Fibroblast of skin of abdomen (primary cell): ENCODE measurements at regions not wholly inside any gene's neighbourhood (a gene's known extent, or its start where the extent isn't known, plus 50 kb on each side); places are given as distances from the start of the nearest gene placed in this dataset.
"Not testable (repeated sequence)": the region's sequence is repeated elsewhere in the genome, so short reads cannot be mapped to it uniquely, and the experiment has no call there.

Experiments used
- DNase-seq: peaks from one replicate; pipeline ENCODE4 v3.0.0-alpha.2; 2013

DNA sequence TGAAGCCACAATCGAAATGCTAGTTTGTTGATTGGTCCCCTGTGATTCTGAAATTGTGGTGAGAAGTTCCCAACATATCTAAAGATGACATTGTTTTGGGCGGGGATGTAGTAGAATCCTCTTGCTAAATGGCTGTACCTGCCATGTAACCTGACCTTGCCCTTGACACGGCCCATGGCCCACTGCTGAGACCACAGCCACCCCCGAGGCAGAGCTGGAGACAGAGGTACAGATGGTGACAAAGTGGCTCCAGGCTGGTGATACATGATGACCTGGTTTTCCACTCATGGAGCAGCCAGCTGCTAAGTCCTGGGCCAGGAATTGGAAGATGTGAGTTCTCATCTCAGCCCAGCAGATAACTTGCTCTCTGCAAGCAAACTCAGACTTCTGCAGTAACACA lies 226.5 kb downstream of the FOXD2 start:
- DNase-seq = no peak

DNA sequence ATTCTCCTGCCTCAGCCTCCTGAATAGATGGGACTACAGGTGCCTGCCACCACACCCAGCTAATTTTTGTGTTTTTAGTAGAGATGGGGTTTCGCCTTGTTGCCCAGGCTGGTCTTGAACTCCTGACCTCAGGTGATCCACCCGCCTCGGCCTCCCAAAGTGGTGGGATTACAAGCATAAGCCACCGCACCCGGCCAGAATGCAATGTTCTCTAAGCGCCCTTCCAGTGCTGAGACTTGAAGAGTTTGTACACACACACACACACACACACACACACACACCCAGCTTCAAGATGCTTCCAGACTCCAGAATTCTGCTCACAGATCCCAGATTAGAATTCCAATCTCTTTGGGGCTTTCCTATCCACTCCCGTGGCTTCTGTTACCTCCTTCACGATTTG lies 227.1 kb downstream of the FOXD2 start:
- not testable (repeated sequence) for DNase-seq

DNA sequence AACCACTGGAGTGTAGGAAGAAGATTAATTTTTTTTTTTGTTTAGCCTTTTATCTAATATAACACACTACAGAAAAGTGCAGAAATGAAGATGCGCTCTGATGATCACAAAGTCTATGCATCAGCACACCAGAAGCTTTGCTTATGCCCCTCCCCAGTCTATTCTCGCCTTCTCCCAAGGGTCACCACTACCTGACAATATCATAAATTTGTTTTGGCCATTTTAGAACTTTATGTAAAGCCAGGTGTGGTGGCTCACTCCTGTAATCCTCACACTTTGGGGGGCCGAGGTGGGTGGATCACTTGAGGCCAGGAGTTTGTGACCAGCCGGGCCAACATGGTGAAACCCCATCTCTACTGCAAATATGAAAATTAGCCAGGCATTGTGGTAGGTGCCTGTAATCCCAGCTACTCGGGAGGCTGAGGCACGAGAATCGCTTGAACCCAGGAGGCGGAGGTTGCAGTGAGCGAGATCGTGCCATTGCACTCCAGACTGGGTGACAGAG lies 231.3 kb downstream of the FOXD2 start:
- no peak for DNase-seq

DNA sequence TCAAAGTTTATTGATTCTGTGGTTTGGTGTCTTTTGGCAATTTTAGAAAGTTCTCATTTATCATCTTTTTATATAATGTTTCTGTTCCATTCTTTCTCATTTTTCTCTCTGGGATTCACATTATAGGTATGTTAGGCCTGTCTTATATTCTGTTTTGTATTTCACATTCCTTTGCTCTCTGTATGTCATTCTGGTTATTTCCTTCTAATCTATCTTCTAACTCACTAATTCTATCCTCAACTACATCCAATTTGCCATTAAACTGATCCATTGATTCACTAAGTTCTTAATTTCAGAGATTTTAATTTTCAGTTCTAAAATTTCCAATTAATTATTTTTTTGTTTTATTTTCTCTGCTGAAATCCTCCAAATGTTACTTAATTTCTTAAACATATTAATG lies 234.8 kb downstream of the FOXD2 start:
- no peak for DNase-seq

DNA sequence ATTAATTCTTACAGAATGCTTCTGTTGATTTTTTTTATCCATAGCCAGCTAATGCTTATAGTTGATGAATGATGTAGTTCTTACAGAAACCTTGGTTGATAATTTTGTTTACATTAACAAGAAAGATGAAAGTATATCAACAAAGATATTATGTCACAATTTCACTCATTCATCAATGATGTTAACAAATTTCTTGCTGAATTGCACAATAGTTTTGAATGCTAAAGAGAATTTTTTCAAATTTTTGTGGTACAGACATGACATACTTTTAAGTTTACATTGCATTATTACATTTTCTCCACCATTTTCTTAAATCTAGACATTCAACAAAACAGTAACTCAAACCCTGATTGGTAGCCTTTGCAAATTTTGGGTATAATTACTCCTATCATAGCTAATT lies 236.3 kb downstream of the FOXD2 start:
- DNase-seq = no peak

DNA sequence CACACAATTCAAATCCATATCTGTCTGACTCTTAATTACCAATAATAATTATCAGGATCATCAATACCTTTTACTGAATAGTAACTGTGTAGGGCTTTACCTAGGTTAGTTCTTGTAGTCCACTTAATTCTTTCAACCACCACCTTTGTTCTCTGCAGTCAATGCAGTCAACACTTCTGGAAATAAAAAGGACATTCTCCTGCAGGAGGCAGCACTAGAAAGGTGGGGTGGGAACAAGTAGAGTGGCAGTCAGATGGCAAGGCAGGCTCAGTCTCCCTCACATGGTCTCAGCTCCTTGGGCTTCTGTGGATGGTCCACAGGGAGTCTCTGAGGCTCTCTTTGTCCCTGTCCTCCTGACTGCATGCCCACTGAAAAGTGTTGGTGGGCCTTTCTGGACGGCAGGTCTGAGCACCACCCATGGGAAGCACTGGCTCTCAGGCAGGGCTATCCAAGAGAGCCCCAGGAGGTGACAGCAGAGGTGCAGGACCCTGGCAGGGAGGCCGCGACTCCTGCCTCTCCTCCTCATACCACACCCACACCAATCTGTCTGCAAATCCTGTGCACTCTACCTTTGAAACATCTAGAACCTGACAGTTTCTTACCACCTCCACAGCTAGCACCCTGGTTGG lies 237.3 kb downstream of the FOXD2 start:
- no peak for DNase-seq

DNA sequence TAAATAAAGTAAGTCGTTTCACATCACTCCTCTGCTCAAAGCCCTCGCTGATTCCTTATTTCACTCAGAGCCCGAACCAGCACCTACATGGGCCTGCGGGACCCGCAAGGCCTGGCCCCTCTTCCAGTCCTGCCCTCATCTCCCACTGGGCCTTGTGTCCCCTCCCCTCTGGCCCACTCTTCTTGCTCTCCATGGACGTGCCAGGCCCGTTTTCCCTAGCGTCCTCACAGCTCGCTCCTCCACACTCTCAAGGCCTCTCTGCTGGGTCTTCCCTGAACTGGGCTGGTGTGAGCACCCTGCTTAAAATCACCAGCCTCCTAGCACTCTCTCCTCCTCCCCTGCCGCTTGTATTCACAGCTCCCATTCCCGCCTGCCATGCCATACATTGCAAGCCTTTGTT lies 237.9 kb downstream of the FOXD2 start:
- DNase-seq = no peak

DNA sequence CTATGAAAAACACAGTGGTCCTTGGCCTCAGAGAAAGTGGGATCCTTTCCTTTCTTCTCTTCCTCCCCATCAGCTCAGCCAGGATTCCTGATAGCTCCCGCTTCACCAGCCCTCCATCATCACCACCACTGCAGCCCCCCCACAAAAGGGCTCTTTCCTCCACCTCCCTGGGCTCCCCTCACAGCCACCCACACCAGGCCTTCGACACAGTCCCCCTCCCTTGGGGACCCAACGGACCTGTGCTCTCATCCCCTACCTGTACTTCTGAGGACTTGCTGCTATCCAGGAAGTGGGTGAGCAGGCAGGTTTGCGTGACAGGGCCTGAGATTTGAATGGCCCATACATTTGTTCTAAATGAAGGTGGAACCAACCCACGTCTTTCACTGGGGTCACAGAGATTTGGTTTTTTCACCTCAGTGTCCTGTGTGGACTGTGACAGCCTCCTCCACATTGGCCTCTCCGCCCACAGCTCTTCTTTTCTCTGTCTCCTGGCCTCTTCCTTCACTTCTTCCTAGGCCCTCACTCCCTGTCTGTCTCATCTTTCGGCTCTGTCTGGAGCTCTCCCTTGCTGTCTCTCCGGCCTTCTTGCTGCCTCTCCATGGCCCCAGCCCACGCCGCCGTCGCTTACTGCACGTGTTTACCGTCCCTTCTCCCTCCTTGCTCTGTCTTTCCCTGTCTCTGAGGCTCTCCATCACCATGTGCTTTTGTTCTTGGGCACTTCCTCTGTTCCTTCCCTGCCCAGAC lies 238.6 kb downstream of the FOXD2 start:
- no peak for DNase-seq

DNA sequence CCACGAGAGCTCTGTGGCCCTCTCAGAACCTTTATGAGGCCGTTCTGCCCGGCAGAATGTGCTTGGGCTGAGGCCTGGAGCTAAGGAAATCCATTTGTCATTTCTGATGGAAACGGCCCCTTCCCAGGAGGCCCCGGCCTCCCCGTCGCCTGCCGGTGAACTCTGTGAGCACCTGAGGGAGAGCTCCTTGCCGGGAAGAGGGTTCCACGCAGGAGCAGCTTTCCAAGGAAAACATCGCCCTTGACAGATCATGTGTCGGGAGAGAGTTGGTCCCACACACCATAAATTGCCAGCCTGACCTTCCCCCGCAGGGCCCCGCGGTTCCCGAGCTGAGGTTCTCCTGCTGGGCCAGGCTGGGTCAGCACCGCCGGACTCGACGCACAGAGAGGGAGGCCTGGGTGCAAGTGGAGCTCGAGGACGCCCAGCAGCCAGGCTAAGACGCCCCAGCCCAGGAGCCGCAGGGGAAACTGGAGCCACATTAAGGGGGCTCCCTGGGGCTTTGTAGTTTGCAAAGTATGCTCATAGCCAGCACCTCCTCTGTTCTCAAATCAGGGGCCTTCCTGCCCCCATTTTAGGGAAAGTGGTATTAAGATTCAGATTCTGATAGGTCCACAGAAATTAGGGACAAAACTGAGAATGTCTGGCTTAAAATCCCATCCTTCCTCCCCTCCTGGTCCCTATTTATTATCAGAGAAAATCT lies 239.5 kb downstream of the FOXD2 start:
- no peak for DNase-seq

DNA sequence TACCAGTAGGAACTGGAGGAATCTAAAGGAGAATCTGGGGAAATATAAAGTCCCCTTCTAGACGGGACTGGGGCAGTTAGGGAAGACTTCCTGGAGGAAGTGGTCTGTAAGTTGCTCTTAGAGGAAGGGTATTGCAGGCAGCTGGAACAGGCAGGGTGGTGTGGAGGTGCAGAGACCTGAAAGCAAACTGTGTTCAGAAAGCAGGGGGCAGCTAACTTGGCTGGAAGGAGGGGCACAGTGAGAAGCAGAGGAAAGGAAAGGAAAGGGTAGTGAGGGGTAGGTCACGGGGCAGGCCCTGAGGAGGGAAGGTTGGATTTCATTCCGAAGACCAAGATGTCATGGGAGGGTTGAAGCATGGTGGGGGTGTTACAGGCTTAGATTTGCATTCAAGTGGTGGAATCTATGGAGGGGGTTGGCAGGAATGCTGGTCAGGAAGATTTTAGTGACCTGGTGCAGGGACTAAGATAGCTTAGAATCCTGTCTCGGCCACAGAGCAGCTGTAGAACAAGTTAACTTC lies 240.7 kb downstream of the FOXD2 start:
- DNase-seq = no peak

DNA sequence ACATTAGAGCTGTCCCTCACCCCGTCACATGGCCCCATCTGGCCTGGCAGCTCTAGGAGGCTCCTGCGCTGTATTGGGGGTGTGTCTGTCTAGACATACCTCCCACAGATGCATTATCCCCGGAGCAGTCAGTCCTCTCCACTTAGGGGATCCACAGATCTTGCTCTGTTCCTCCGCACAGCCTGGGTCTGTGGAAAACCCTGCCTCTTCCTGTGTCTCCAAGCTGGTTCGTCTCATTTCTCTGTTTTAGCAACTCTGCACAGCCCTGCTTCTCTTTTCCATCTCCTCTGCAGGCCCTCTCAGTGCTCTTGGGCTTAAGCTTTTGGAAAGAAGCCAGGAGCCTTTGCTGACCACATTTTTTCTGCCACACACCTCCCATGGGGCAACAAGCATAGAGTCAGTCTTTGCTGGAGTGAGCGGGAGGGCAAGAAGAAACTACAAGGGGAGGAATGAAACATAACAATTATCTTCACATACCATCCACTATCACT lies 241.5 kb downstream of the FOXD2 start:
- no peak for DNase-seq

DNA sequence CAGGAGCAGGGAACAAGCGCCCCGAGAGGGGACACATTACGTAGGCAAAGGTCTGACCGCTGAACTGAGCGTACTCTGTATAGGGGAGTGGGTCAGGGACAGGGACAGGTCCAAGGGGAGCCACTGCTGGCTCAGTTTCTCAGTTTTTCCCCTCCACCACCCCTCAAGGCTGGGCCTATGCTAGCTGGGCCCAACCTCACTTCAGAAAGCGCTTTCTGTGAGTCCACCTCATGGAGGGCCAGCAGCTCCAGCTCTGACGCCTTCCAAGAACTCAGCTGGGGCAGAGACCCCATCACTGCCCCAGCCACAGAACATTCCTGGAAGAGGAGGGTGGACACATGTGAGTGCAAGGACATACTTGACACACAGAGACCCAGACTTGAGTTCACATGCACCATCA lies 242.0 kb downstream of the FOXD2 start:
- no peak for DNase-seq

DNA sequence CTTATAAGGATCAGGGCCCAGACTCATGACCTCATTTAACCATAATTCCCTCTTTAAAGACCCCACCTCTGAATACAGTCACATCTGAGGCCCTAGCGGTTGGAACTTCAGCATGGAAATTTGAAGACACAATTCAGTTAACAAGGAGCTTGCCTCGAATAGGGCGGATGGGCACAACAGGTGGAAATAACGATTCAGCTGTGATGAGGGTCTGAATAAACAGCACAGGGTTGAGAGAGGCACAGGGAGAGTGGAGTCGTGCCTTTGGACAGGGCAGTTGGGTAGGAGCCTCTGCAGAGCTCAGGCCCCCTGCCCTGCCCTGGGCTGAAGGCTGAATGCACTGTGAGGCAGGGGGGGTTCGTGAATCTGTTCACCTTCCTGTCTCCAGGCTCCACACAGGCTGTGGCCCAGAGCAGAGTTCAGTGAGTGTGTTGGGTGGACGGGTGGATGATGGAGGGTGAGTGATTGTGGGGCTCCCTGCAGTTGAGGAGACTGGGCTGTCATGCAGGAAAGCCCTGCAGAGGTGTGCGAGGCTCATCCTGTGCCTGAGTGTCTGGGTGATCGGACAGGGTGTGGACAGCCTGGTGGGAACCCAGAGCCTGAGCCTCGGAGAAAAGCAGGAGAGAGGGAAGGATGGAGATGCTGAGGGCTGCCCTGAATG lies 243.1 kb downstream of the FOXD2 start:
- no peak for DNase-seq

DNA sequence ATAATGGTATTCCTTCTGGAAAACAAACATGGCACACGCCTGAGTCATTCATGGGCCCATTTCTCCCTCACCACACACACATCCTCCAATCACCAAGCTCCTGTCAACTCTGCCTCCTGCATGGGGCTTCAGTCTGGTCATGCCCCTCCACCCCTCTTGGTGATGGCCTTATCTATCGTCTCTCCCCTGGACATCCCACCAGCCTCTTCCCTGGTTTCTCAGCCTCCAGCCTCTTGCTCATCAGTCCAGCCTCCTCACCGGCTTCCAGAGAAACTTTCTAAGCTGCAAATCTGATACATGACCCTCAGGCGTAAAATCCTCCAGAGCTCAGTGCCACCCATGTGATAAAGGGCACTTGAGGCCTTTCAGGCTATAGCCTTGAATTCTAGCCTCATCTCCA lies 243.9 kb downstream of the FOXD2 start:
- no peak for DNase-seq

DNA sequence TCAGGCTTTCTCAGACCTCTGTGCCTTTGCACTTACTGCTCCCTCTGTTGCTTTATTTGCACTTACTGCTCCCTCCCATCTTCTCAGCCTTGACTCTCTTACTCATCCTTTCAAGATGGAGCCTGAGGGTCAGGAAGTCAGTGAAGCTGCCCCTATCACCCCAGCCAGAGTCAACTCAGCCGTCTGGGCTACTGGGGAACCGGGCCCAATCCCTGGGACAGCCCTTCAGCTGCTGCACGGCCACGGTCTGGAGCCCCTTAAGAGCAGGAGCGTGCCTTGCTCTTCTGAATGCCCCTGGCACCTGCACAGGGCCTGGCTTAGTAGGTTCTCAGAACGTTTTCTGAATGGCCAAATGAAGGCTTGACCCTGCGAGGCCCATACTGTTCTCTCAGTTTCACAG lies 244.4 kb downstream of the FOXD2 start:
- no peak for DNase-seq

DNA sequence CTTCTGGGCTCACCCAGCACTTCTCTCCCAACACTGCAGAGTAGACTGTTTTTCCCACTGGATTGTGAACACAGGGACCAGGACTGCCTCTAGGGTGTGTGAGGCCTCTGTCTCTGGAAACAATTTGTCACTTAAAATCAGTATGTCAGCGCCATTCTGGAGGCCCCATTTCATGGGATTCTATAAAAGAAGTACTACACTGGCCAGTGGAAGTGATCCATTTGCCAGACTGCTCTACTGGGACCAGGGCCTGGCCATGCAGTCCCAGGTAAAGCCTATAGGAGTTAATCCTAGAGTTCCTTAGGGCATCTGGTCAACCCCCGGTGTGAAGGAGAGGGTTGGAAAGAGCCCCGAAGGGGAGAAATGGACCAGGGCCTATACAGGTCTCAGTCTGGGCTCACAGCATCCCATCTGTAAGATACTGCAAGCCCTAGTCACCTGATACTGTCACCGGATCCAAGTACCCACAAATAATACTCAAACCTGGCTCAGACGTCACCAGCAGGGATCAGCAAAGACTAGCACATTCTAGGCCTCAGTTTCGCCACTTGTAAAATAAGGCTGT lies 245.0 kb downstream of the FOXD2 start:
- DNase-seq = no peak

DNA sequence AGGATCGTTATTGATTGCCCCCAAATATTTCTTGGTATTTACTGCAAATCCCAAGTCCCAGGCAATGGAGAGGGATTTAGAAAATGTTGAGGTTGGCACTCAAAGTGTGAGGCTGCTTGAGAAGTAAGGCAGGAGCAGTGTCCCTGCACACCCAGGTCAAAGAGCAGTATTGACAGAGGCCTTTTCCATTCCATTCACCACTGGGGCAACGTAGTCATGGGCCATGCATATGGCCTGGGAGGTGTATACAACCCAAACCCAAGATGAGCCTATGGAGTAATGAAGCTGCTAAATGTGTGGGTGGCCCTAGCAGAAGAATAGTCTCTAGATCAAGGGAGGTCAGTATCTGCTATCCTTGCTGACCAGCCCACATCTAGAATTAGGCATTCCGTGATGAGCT lies 245.6 kb downstream of the FOXD2 start:
- no peak for DNase-seq

DNA sequence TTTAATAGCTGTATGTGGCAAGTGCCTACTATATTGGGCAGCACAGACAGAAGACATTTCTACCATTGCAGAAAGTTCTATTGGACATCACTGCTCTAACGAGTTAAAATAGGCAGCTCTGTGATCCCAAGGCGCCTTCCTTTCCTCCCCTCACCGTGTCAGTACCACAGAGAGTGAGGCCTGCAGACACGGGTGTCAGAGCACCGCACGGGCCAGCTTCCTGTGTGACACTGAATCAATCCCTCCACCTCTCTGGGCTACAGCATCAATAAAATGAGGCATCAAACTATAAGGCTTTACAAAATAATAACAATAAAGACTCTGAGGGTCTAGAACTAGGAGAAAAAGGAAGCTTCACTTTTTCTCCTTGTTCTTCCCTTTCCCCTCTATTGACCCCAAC lies 246.7 kb downstream of the FOXD2 start:
- no peak for DNase-seq

DNA sequence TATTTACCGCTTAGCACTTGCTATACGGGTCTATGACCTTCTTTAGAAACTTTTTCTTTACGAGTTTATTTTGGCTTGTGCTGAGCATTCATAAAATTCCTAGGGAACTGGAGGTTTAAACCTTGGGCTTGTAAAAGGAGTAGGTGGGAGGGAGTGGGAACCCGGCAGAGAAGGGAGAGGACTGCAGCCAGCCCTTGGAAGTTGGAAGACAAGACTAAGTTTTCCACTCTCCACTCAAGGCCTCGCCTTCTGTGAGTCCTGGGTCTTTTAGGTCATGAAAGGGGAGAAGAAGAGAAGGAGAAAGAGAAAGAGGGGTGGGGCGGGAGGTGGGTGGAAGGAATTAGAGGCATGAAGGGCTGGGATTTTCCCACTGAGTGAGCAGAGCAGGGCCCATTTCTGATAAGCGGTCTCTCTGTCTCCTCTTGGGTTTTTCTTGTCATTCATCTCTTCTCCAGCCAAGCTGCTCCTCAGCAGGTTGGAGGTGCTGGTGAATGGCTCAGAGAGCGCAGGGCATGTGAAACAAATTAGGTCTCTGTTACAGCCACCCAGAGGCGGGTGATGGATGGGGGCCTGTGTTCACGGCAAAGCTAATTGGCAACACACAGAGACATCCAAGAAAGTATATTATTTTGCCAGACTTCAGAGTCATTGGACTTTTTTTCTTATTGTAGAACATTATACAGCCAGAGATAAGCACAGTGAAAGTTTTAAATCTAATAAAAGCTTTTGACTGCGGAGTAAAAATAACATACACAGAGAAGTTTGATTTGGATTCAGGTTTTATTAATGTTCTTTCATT lies 247.3 kb downstream of the FOXD2 start:
- no peak for DNase-seq

DNA sequence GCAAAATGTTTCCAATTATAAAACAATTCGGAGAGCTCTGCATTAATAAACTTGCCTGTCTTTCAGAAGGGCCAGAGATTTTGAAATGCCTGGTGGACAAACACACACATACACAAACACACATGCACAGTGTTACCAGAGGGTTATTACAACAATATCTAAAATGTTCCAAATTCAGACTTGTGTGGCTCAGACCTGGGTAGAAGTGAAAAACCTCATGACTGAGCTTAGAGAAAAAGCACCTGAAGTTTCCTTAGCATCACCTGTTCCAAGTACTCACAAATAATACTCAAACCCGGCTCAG lies 247.9 kb downstream of the FOXD2 start:
- DNase-seq = no peak

DNA sequence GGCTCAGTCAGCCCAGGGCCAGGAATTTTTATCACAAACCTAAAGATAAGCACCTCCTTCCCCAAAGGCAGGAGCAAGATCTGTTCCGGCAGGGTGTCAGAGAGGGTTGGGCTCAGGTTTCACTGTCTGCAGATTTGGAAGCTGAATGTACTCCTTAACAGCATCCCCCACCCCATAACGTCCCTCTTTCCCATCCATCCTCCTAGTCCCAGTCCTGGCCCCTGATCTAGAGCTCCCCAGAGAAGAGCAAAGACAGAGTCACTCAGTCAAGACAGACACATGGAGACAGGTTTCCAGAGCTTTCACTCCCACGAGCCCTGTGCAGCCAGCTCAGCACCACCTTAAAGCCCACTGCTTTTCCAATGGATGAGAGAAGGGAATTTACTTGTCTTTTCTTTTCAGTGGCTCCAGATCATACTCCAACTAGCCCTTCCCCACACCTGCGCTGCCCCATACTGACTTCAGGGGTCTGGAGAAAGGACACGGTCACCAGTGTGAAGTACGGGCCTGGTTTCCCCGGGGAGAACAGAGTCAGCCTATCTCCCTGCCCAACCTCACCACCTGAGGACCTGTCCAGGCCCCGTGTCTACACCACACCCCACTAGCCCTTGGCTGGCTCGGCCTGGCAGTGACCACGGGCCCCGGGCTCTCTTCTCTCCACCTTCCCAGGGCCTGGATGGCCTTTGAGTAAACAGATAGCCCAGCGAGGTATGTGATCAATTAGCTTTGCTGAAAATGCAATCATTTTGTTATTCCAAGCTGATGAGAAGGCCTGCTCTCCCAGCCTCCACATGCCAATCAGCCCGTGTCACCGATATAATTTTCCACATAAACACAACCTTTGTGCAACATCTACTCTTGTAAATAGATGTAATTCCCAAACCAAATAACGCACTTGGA lies 249.1 kb downstream of the FOXD2 start:
- DNase-seq = no peak
